ENCODE measurements at regions not wholly inside any gene's neighbourhood (a gene's known extent, or its start where the extent isn't known, plus 50 kb on each side); places are given as distances from the start of the nearest gene placed in this dataset.

DNA sequence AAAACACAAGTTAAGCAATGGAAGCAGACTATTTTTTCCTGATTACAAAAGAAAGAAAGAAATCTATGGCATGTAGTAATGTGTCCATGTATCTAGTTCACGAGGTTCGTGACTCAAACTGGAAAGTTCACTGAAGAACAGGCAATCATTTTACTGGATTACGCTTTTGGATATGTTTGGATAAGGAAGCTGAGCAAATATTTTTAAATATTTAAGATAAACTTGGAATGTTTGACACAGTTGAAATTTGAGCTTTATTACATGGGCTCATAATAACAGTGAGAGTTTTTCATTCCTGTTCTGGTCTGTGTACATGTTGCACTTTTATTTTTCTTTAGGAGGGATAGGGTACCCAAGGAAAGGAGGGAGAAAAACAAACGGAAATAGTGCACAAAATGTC, 244.2 kb upstream of the GK2 start:
- TF ChIP-seq, protein P1, sequence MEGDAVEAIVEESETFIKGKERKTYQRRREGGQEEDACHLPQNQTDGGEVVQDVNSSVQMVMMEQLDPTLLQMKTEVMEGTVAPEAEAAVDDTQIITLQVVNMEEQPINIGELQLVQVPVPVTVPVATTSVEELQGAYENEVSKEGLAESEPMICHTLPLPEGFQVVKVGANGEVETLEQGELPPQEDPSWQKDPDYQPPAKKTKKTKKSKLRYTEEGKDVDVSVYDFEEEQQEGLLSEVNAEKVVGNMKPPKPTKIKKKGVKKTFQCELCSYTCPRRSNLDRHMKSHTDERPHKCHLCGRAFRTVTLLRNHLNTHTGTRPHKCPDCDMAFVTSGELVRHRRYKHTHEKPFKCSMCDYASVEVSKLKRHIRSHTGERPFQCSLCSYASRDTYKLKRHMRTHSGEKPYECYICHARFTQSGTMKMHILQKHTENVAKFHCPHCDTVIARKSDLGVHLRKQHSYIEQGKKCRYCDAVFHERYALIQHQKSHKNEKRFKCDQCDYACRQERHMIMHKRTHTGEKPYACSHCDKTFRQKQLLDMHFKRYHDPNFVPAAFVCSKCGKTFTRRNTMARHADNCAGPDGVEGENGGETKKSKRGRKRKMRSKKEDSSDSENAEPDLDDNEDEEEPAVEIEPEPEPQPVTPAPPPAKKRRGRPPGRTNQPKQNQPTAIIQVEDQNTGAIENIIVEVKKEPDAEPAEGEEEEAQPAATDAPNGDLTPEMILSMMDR (IDR thresholded peaks at IDR 0.05; ENCODE audit: low read depth, low read length) = no peak
- H3K4me3 ChIP-seq (ENCODE audit: low read depth, low read length) = no peak overlapping the region

- TF ChIP-seq, protein P1 (IDR thresholded peaks at IDR 0.05; ENCODE audit: low read depth, low read length) = no peak
- H3K4me3 ChIP-seq (ENCODE audit: low read depth, low read length) = no peak overlapping the region
Observed at GRCh38 chr4:79651456-79651855, 243.4 kb upstream of the GK2 start.

DNA sequence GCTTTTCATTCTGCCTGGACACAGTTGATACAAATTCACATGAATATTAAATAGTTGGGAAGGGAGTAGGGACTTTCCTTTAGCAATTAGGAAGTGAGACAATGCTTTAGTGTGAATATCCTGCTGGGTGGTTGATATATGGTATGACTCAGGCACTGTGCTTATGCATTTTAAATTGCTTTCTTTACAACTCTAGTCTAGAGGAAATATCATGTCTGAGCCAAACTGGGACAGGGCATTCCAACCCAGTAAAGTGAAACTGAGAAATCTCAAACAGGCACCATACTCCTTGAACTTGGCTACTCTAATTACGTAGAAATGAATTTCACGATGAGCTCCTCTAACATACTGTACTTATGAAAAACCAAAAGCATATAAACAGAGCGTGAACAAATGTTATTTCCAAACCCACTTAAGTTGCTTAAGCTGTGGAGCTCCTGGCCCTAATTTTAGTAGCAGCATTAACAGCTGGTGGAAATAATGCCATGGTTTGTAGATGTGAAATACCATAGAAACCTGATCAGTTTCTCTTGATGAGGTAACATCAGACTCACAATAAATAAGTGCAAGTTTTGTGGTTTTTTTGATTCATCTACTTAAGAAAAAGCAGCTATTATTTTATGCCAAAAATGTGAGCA, 242.9 kb upstream of the GK2 start:
- TF ChIP-seq, protein P1 (IDR thresholded peaks at IDR 0.05; ENCODE audit: low read depth, low read length) = no peak
- H3K4me3 ChIP-seq (ENCODE audit: low read depth, low read length) = no peak overlapping the region

DNA sequence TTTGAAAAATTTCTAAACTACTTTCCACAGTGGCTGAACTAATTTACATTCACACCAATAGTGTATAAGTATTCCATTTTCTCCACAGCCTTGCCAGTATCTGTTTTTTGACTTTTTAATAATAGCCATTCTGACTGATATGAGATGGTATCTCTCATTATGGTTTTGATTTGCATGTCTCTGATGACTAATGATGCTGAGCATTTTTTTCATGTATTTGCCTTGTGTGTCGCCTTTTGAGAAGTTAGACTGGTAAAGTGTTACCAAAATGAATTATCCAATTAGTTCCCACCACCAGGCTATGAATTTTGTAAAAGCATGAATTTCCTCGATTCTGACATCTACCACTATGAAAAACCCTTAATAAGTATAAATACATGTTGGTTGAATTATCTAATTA, 242.2 kb upstream of the GK2 start:
- H3K4me3 ChIP-seq (ENCODE audit: low read depth, low read length) = no peak overlapping the region
- TF ChIP-seq, protein P1 (IDR thresholded peaks at IDR 0.05; ENCODE audit: low read depth, low read length) = no peak

DNA sequence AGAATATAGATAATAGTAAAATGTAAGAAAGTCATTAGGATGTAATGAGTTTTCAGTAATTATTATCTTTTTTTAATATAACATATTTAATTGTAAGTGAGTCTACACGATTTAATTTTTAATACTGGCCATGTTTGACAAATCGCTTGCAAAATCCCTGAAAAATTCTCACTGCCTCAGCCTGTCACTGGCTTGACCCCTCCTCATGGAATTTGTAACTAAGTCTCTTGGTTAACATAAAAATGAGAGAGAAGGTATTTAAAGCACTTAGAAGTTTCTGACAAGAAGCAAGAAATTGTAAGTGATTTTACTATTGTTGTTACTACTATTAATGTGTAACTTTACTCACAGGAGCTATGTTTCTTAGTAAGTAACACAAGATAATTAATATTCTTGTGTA, 237.9 kb upstream of the GK2 start:
- TF ChIP-seq, protein P1 (IDR thresholded peaks at IDR 0.05; ENCODE audit: low read depth, low read length) = no peak
- no peak overlapping the region for H3K4me3 ChIP-seq (ENCODE audit: low read depth, low read length)

DNA sequence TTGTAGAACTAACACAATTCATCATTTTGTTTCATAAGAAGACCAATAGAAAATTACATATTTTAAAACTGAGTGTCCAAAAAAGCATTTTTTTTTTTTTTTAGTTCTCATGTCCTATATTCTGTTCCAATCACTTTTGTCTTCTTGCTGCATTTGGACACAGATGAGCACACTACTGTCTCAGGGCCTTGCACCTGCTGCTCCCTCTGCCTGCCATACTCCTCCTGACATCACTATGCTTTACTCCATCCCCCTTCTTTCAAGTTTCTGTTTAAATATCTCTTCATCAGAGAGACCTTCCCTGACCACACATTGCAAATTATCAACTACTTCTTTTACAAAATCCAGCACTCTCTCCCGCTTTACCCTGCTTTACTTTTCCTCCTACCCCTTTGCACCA, 230.7 kb upstream of the GK2 start:
- TF ChIP-seq, protein P1 (IDR thresholded peaks at IDR 0.05; ENCODE audit: low read depth, low read length) = no peak
- no peak overlapping the region for H3K4me3 ChIP-seq (ENCODE audit: low read depth, low read length)

DNA sequence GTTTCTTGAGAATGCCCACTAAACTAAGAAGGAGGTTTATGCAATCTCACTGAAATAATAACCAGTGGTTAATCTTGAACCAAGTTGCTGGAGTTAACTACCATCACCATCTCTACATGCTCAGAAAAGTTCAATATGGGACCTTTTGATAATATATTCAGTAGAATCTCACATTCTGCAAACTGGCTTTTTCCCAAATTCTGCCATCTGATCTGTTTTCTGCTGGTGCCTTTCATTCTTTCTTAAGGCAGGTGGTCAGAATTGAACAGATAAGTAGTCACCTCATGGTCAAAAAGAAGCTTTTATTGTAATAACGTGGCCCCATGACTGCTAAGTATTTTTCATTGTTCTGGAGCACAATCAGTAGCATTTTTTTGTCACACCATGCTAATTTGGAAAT, 229.0 kb upstream of the GK2 start:
- H3K4me3 ChIP-seq (ENCODE audit: low read depth, low read length) = no peak overlapping the region
- TF ChIP-seq, protein P1 (IDR thresholded peaks at IDR 0.05; ENCODE audit: low read depth, low read length) = no peak
